ENCODE measurements at regions not wholly inside any gene's neighbourhood (a gene's known extent, or its start where the extent isn't known, plus 50 kb on each side); places are given as distances from the start of the nearest gene placed in this dataset.

GRCh38 chr11:87555101-87555500 lies 517.4 kb downstream of the TMEM135 start:
- TF ChIP-seq, protein P1, sequence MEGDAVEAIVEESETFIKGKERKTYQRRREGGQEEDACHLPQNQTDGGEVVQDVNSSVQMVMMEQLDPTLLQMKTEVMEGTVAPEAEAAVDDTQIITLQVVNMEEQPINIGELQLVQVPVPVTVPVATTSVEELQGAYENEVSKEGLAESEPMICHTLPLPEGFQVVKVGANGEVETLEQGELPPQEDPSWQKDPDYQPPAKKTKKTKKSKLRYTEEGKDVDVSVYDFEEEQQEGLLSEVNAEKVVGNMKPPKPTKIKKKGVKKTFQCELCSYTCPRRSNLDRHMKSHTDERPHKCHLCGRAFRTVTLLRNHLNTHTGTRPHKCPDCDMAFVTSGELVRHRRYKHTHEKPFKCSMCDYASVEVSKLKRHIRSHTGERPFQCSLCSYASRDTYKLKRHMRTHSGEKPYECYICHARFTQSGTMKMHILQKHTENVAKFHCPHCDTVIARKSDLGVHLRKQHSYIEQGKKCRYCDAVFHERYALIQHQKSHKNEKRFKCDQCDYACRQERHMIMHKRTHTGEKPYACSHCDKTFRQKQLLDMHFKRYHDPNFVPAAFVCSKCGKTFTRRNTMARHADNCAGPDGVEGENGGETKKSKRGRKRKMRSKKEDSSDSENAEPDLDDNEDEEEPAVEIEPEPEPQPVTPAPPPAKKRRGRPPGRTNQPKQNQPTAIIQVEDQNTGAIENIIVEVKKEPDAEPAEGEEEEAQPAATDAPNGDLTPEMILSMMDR (IDR thresholded peaks at IDR 0.05; ENCODE audit: control extremely low read depth in 1 of 3, insufficient read depth in 1 of 3, low read depth in 1 of 3, low read length in 3 of 3): no peak
- TF ChIP-seq EZH2 (IDR thresholded peaks at IDR 0.05; ENCODE audit: low read depth, low read length, severe bottlenecking): no peak
- no peak for TF ChIP-seq POLR2A (IDR thresholded peaks at IDR 0.05; ENCODE audit: control extremely low read depth in 1 of 2, low read depth in 2 of 2, low read length in 2 of 2)
- TF ChIP-seq POLR2AphosphoS5 (IDR thresholded peaks at IDR 0.05; ENCODE audit: low read depth, low read length): no peak
- TF ChIP-seq RAD21 (IDR thresholded peaks at IDR 0.05 in 1 of 2, conservative IDR thresholded peaks at IDR 0.05 in 1 of 2; ENCODE audit: low read depth in 2 of 2, low read length in 2 of 2): no peak
- no peak for TF ChIP-seq CBX5 (IDR thresholded peaks at IDR 0.05; ENCODE audit: low read depth, low read length)
- no peak for TF ChIP-seq EGR1 (IDR thresholded peaks at IDR 0.05; ENCODE audit: borderline replicate concordance, low read depth, low read length)
- TF ChIP-seq RFX5 (IDR thresholded peaks at IDR 0.05; ENCODE audit: borderline replicate concordance, low read depth, low read length): no peak
- TF ChIP-seq PHF8 (conservative IDR thresholded peaks at IDR 0.05; ENCODE audit: low read depth, low read length): no peak
- no peak for TF ChIP-seq SP1 (IDR thresholded peaks at IDR 0.05; ENCODE audit: low read depth, low read length)
- TF ChIP-seq, protein P2, sequence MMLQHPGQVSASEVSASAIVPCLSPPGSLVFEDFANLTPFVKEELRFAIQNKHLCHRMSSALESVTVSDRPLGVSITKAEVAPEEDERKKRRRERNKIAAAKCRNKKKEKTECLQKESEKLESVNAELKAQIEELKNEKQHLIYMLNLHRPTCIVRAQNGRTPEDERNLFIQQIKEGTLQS (IDR thresholded peaks at IDR 0.05; ENCODE audit: insufficient read depth, low read depth, low read length): no peak
- no peak for TF ChIP-seq GTF2F1 (IDR thresholded peaks at IDR 0.05; ENCODE audit: borderline replicate concordance, low read depth, low read length)
- no peak for TF ChIP-seq HDAC6 (IDR thresholded peaks at IDR 0.05; ENCODE audit: low read depth, low read length)
